DND-41 (cell line): ENCODE measurements at regions not wholly inside any gene's neighbourhood (a gene's known extent, or its start where the extent isn't known, plus 50 kb on each side); places are given as distances from the start of the nearest gene placed in this dataset.
A peak's percentile ranks its signal among the peaks of the same experiment; 100 is the strongest.

Experiments used
- ATAC-seq: fragments of 200-7000 bp; cut with Tn5 transposase; 3 replicates; pipeline ENCODE4 v1.9.1; 2021; ENCODE audit warnings: low read depth; ENCODE audit not compliant: insufficient read depth
- DNase-seq: peaks from one replicate; pipeline ENCODE4 v3.0.0-alpha.2; 2020
- H2AFZ ChIP-seq: 2 replicates; pipeline ENCODE4 v1.6.0; 2012; ENCODE audit warnings: low read depth, low read length
- H3K27ac ChIP-seq: 2 replicates; pipeline ENCODE4 v1.5.1; 2012; ENCODE audit warnings: low read length, inconsistent platforms
- H3K27me3 ChIP-seq: fragments of 200-600 bp; sonication (generic); 2 replicates; pipeline ENCODE4 v1.6.0; 2012; ENCODE audit warnings: low read length, mild to moderate bottlenecking, inconsistent platforms; ENCODE audit not compliant: insufficient read depth, poor library complexity
- H3K36me3 ChIP-seq: 2 replicates; pipeline ENCODE4 v1.5.1; 2012; ENCODE audit warnings: low read length, inconsistent platforms; ENCODE audit not compliant: insufficient read depth
- H3K4me1 ChIP-seq: 2 replicates; pipeline ENCODE4 v1.5.1; 2012; ENCODE audit warnings: mild to moderate bottlenecking, low read length; ENCODE audit not compliant: insufficient read depth
- H3K4me2 ChIP-seq: 2 replicates; pipeline ENCODE4 v1.6.0; 2012; ENCODE audit warnings: mild to moderate bottlenecking, moderate library complexity, low read length, inconsistent platforms; ENCODE audit not compliant: insufficient read depth
- H3K4me3 ChIP-seq, 2 experiments: fragments of 200-600 bp in 1 of 2; shearing (Covaris generic) in 1 of 2; 2 replicates each; pipeline ENCODE4 v1.5.1; 2012 to 2016; ENCODE audit warnings: inconsistent platforms in 2 of 2, low read length in 2 of 2, mild to moderate bottlenecking in 2 of 2, low read depth in 1 of 2, moderate library complexity in 1 of 2
- H3K79me2 ChIP-seq: 2 replicates; pipeline ENCODE4 v1.6.0; 2012; ENCODE audit warnings: low read length, inconsistent platforms; ENCODE audit not compliant: insufficient read depth
- H3K9ac ChIP-seq: 2 replicates; pipeline ENCODE4 v1.6.0; 2012; ENCODE audit warnings: low read depth, mild to moderate bottlenecking, inconsistent platforms, low read length, moderate library complexity
- H3K9me3 ChIP-seq: 2 replicates; pipeline ENCODE4 v1.5.1; 2012; ENCODE audit warnings: low read length, moderate library complexity, mild to moderate bottlenecking, inconsistent platforms; ENCODE audit not compliant: insufficient read depth, severe bottlenecking
- H4K20me1 ChIP-seq: 2 replicates; pipeline ENCODE4 v1.6.0; 2012; ENCODE audit warnings: low read length; ENCODE audit not compliant: insufficient read depth
- EZH2 ChIP-seq: IDR thresholded peaks from 3 replicates; pipeline ENCODE4 v1.6.1; 2012; ENCODE audit warnings: borderline replicate concordance, low read depth, mild to moderate bottlenecking, moderate library complexity, low read length, inconsistent platforms; ENCODE audit not compliant: severe bottlenecking
- TF ChIP-seq, protein P1 (sequence below): IDR thresholded peaks from 2 replicates; pipeline ENCODE4 v1.5.1; 2012; ENCODE audit warnings: borderline replicate concordance, low read length, moderate library complexity, mild to moderate bottlenecking; ENCODE audit not compliant: poor library complexity, severe bottlenecking; ENCODE audit errors: extremely low read depth

DNA sequence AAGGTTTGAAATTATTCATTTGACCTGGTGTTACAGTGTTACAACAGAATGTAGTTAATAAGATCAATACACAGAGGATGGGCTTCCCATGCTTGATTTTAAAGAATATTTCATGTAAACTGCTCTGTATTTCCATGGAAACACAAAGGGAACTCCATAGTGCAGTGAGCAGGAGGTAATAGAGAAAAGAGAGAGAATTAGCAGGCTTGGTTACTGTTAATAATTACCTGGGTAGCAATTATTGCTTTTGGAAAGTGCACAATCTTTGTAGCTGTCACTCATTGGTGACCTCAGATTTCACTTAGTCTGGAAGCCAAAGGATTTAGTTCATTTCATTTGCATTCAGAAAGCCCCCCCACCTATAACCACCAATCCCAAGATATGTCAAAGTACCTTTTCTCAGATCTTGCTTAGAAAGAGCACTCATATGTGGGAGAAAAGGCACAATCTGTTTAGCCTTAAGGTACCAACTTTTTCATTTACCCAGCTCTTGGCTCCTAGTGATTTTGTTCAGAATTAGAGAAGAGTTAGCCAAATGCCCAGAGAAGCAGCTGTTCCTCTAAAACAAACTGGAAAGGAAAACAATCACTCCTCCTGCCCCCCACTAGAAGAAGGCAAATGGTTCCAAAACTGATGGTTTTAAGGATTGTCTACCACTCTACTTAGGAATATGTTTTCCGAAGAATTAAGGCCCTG, 234.5 kb upstream of the SLC24A2 start:
- Histone ChIP-seq H3K36me3 (no peaks in the 10 kb centered on the region), H3K4me1 (no peaks in the 10 kb centered on the region), H3K27ac (no peak overlapping the region), H3K27me3 (no peaks in the 10 kb centered on the region), H3K9ac (no peak overlapping the region), H4K20me1 (no peaks in the 10 kb centered on the region), H2AFZ (no peak overlapping the region), H3K4me3 (no peak overlapping the region), H3K79me2 (no peaks in the 10 kb centered on the region), H3K4me2 (no peak overlapping the region), H3K9me3 (no peaks in the 10 kb centered on the region)
- TF ChIP-seq EZH2: no peak
- TF ChIP-seq, protein P1, sequence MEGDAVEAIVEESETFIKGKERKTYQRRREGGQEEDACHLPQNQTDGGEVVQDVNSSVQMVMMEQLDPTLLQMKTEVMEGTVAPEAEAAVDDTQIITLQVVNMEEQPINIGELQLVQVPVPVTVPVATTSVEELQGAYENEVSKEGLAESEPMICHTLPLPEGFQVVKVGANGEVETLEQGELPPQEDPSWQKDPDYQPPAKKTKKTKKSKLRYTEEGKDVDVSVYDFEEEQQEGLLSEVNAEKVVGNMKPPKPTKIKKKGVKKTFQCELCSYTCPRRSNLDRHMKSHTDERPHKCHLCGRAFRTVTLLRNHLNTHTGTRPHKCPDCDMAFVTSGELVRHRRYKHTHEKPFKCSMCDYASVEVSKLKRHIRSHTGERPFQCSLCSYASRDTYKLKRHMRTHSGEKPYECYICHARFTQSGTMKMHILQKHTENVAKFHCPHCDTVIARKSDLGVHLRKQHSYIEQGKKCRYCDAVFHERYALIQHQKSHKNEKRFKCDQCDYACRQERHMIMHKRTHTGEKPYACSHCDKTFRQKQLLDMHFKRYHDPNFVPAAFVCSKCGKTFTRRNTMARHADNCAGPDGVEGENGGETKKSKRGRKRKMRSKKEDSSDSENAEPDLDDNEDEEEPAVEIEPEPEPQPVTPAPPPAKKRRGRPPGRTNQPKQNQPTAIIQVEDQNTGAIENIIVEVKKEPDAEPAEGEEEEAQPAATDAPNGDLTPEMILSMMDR: no peak
- ATAC-seq: no peak
- DNase-seq: no peak

DNA sequence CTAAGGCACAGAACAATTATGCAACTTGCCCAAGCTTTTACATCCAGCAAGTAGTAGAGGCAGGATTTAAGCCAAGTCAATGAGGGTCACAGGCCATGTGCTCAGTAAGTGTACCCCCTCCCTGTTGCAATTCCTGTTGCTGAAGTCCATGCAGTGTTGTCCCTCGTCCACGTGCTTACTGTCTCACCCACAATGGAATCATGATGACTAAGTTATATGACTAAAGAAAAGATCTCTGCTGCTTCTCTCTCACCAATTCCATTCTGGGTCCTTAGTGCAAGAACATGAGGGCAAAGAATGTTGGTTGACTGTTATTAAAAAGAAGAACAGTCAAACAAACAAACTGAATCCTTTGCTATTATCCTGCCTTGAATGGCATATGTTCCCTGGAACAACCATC, 233.6 kb upstream of the SLC24A2 start:
- Histone ChIP-seq H3K27me3 (no peaks in the 10 kb centered on the region), H3K9ac (no peak overlapping the region), H4K20me1 (no peaks in the 10 kb centered on the region), H3K79me2 (no peaks in the 10 kb centered on the region), H3K27ac (no peak overlapping the region), H3K36me3 (no peaks in the 10 kb centered on the region), H3K4me2 (no peak overlapping the region), H3K9me3 (no peaks in the 10 kb centered on the region), H2AFZ (no peak overlapping the region), H3K4me1 (no peaks in the 10 kb centered on the region), H3K4me3 (no peak overlapping the region)
- DNase-seq (no peak), ATAC-seq (no peak)
- TF ChIP-seq EZH2: no peak
- TF ChIP-seq, protein P1: no peak

DNA sequence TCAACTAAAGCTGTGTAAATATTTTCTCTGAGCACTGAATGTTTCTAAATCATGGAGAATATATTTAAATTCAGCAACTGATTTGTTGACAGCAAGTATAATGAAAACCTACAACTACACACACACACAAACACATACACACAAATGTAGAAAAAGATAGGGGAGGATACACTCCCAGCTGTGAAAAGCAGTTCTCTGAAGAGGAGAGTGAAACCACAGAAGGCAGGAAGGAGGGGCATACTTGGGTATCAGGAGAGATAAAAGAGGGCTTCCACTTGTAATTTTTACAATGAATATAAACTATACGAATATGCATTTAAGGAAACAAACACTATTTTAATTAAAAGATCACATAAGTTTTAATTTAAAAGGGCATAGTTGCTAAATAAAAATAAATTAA, 227.8 kb upstream of the SLC24A2 start:
- TF ChIP-seq, protein P1: no peak
- no peak for TF ChIP-seq EZH2
- H3K4me2 ChIP-seq: no peak overlapping the region
- H3K36me3 ChIP-seq: no peaks in the 10 kb centered on the region
- no peak overlapping the region for H3K9ac ChIP-seq
- H3K27ac ChIP-seq: no peak overlapping the region
- ATAC-seq (peak; percentile 78), DNase-seq (peak; percentile 47)
- H4K20me1 ChIP-seq: no peaks in the 10 kb centered on the region
- no peak overlapping the region for H3K4me3 ChIP-seq
- no peak overlapping the region for H2AFZ ChIP-seq
- no peaks in the 10 kb centered on the region for H3K27me3 ChIP-seq
- peaks cover 29% of the 10 kb centered on the region for H3K4me1 ChIP-seq
- no peaks in the 10 kb centered on the region for H3K9me3 ChIP-seq
- H3K79me2 ChIP-seq: no peaks in the 10 kb centered on the region
